H1 (cell line): ENCODE measurements at regions not wholly inside any gene's neighbourhood (a gene's known extent, or its start where the extent isn't known, plus 50 kb on each side); places are given as distances from the start of the nearest gene placed in this dataset.

Experiments
- CTCF ChIA-PET: fragments of 300-600 bp; sonication (Branson Sonifier 250); formaldehyde crosslinking; loops from one replicate; lab custom pipeline; 2021; ENCODE audit not compliant: partially characterized antibody; lab: Charles Lee
- POLR2A ChIA-PET: fragments of 300-600 bp; sonication (Branson Sonifier 250); formaldehyde crosslinking; loops from one replicate; lab custom pipeline; 2021; ENCODE audit warnings: inconsistent platforms; ENCODE audit not compliant: partially characterized antibody; lab: Charles Lee
- DNase-seq, 2 experiments: peaks; one replicate each; pipeline versions ENCODE4 v3.0.0 to v3.0.0-alpha.2; 2010 to 2022; ENCODE audit warnings: low spot score in 2 of 2, low read depth in 1 of 2, mixed read lengths in 1 of 2
- FAIRE-seq: peaks from 2 replicates; lab custom pipeline; 2011; peaks lifted over from hg19 to GRCh38; lab: Jason Lieb, UNC
- H2AFZ ChIP-seq: 2 replicates; pipeline ENCODE4 v1.8.1; 2012; ENCODE audit warnings: low read length, inconsistent platforms
- H2AK5ac ChIP-seq: 2 replicates; pipeline ENCODE4 v1.6.1; 2013; ENCODE audit warnings: low read depth, low read length
- H2BK120ac ChIP-seq: replicated peaks from 2 replicates; pipeline ENCODE3; 2013; ENCODE audit warnings: low read depth, low read length, inconsistent platforms
- H2BK12ac ChIP-seq: 2 replicates; pipeline ENCODE4 v1.6.1; 2013; ENCODE audit warnings: low read depth, low read length
- H2BK15ac ChIP-seq: 2 replicates; pipeline ENCODE4 v1.6.1; 2013; ENCODE audit warnings: low read length
- H2BK20ac ChIP-seq: 2 replicates; pipeline ENCODE4 v1.6.1; 2013; ENCODE audit warnings: low read length
- H2BK5ac ChIP-seq: 2 replicates; pipeline ENCODE4 v1.6.1; 2013; ENCODE audit warnings: low read depth, low read length
- H3K14ac ChIP-seq: 2 replicates; pipeline ENCODE4 v1.6.1; 2013; ENCODE audit warnings: inconsistent platforms; ENCODE audit not compliant: insufficient read length
- H3K18ac ChIP-seq: 2 replicates; pipeline ENCODE4 v1.6.1; 2013; ENCODE audit warnings: low read length; ENCODE audit errors: extremely low read depth
- H3K23ac ChIP-seq: 2 replicates; pipeline ENCODE4 v1.6.1; 2013; ENCODE audit warnings: inconsistent platforms; ENCODE audit not compliant: insufficient read length
- H3K23me2 ChIP-seq: 2 replicates; pipeline ENCODE4 v1.6.1; 2013; ENCODE audit warnings: low read depth, low read length
- H3K27ac ChIP-seq: 2 replicates; pipeline ENCODE4 v1.6.1; 2011; ENCODE audit warnings: low read depth, low read length, inconsistent platforms
- H3K27me3 ChIP-seq, 4 experiments: replicated peaks in 1 of 4; 1 replicate in 1 of 4; 2 replicates in 3 of 4; pipeline versions ENCODE4 v1.6.1 to v1.8.1; 2011 to 2013; ENCODE audit warnings: low read length in 3 of 4, mild to moderate bottlenecking in 3 of 4, inconsistent platforms in 2 of 4, mixed read lengths in 2 of 4, moderate library complexity in 1 of 4; ENCODE audit not compliant: control insufficient read depth in 3 of 4, insufficient read depth in 3 of 4; ENCODE audit errors: extremely low read depth in 1 of 4
- H3K36me3 ChIP-seq, 4 experiments: 2 replicates each; pipeline versions ENCODE4 v1.6.1 to v1.8.1; 2011 to 2013; ENCODE audit warnings: mild to moderate bottlenecking in 4 of 4, low read length in 3 of 4, moderate library complexity in 2 of 4, control low read depth in 1 of 4, inconsistent platforms in 1 of 4; ENCODE audit not compliant: insufficient read depth in 4 of 4, control insufficient read depth in 2 of 4
- H3K4ac ChIP-seq: replicated peaks from 2 replicates; pipeline ENCODE3; 2013; ENCODE audit warnings: low read length, low read depth, mixed read lengths, inconsistent platforms; ENCODE audit not compliant: insufficient read length
- H3K4me1 ChIP-seq, 4 experiments: replicated peaks in 1 of 4; 1 replicate in 1 of 4; 2 replicates in 3 of 4; pipeline versions ENCODE4 v1.6.1 to v1.8.1; 2011 to 2013; ENCODE audit warnings: low read length in 3 of 4, inconsistent platforms in 2 of 4, mixed read lengths in 1 of 4; ENCODE audit not compliant: insufficient read depth in 4 of 4, control insufficient read depth in 3 of 4
- H3K4me2 ChIP-seq, 2 experiments: 2 replicates each; pipeline versions ENCODE4 v1.6.1 to v1.8.1; 2011 to 2013; ENCODE audit warnings: low read depth in 2 of 2, low read length in 2 of 2, control low read depth in 1 of 2, inconsistent platforms in 1 of 2, mild to moderate bottlenecking in 1 of 2; ENCODE audit not compliant: insufficient read depth in 1 of 2
- H3K4me3 ChIP-seq, 4 experiments: fragments of 200-600, 300-600 bp in 1 of 4; sonication (generic), shearing (Covaris generic), sonication (Bioruptor Twin) in 1 of 4; 2 replicates each; pipeline versions ENCODE4 v1.5.1 to v1.8.1; 2011 to 2016; ENCODE audit warnings: low read length in 4 of 4, low read depth in 3 of 4, control low read depth in 2 of 4, inconsistent platforms in 2 of 4, mild to moderate bottlenecking in 2 of 4, mixed read lengths in 1 of 4, moderate library complexity in 1 of 4; ENCODE audit not compliant: insufficient read depth in 2 of 4; ENCODE audit errors: extremely low read depth in 1 of 4
- H3K56ac ChIP-seq: replicated peaks from 2 replicates; pipeline ENCODE3; 2013; ENCODE audit warnings: low read depth, mild to moderate bottlenecking, mixed read lengths, low read length, inconsistent platforms; ENCODE audit not compliant: insufficient read length
- H3K79me1 ChIP-seq: 2 replicates; pipeline ENCODE4 v1.6.1; 2013; ENCODE audit warnings: low read depth, low read length, control low read depth
- H3K79me2 ChIP-seq, 2 experiments: 2 replicates each; pipeline versions ENCODE4 v1.6.1 to v1.8.1; 2012 to 2013; ENCODE audit warnings: low read length in 2 of 2, mild to moderate bottlenecking in 2 of 2, inconsistent platforms in 1 of 2; ENCODE audit not compliant: insufficient read depth in 2 of 2, control insufficient read depth in 1 of 2
- H3K9ac ChIP-seq, 4 experiments: replicated peaks in 1 of 4; 1 replicate in 1 of 4; 2 replicates in 3 of 4; pipeline versions ENCODE4 v1.6.1 to v1.8.1; 2011 to 2013; ENCODE audit warnings: low read depth in 3 of 4, low read length in 3 of 4, control low read depth in 2 of 4, mild to moderate bottlenecking in 2 of 4, moderate library complexity in 2 of 4, inconsistent platforms in 1 of 4; ENCODE audit errors: extremely low read depth in 1 of 4
- H3K9me3 ChIP-seq, 2 experiments: 2 replicates each; pipeline versions ENCODE4 v1.6.1 to v1.8.1; 2012 to 2013; ENCODE audit warnings: mild to moderate bottlenecking in 2 of 2, moderate library complexity in 2 of 2, control low read depth in 1 of 2, inconsistent platforms in 1 of 2, low read depth in 1 of 2, low read length in 1 of 2, mixed read lengths in 1 of 2; ENCODE audit not compliant: insufficient read depth in 2 of 2
- H4K20me1 ChIP-seq, 2 experiments: replicated peaks in 1 of 2; 2 replicates each; pipeline versions ENCODE3 to v1.8.1; 2011 to 2013; ENCODE audit warnings: inconsistent platforms in 2 of 2, low read length in 2 of 2, mild to moderate bottlenecking in 1 of 2; ENCODE audit not compliant: insufficient read depth in 2 of 2, control insufficient read depth in 1 of 2
- H4K5ac ChIP-seq: 2 replicates; pipeline ENCODE4 v1.6.1; 2013; ENCODE audit warnings: low read length, low read depth, mixed read lengths, inconsistent platforms; ENCODE audit not compliant: insufficient read length
- H4K8ac ChIP-seq: 2 replicates; pipeline ENCODE4 v1.8.0; 2013; ENCODE audit warnings: mild to moderate bottlenecking, moderate library complexity, low read length, inconsistent platforms; ENCODE audit not compliant: insufficient read depth; ENCODE audit errors: extremely low read depth
- H4K91ac ChIP-seq: replicated peaks from 2 replicates; pipeline ENCODE3; 2013; ENCODE audit warnings: low read length, mixed read lengths, inconsistent platforms; ENCODE audit not compliant: insufficient read length
- GTF2F1 ChIP-seq: IDR thresholded peaks from 2 replicates; pipeline ENCODE4 v1.6.1; 2012; ENCODE audit warnings: low read depth, low read length, improper control_type of control experiment, borderline replicate concordance
- HDAC6 ChIP-seq: IDR thresholded peaks from one replicate; pipeline ENCODE4 v1.7.1; 2012; ENCODE audit warnings: low read depth, mild to moderate bottlenecking, inconsistent platforms, low read length, moderate library complexity
- MAFK ChIP-seq: IDR thresholded peaks from 2 replicates; pipeline ENCODE4 v1.6.1; 2012; ENCODE audit warnings: low read depth, mild to moderate bottlenecking, improper control_type of control experiment, low read length
- NRF1 ChIP-seq: IDR thresholded peaks from 2 replicates; pipeline ENCODE4 v1.6.1; 2011; ENCODE audit warnings: mild to moderate bottlenecking, low read depth, low read length, improper control_type of control experiment
- SIN3A ChIP-seq, 2 experiments: IDR thresholded peaks in 1 of 2; conservative IDR thresholded peaks in 1 of 2; 2 replicates each; pipeline ENCODE4 v1.6.1; 2011 to 2012; ENCODE audit warnings: low read length in 2 of 2, improper control_type of control experiment in 1 of 2, low read depth in 1 of 2, mild to moderate bottlenecking in 1 of 2
- TAF1 ChIP-seq: IDR thresholded peaks from 2 replicates; pipeline ENCODE4 v1.6.1; 2011; ENCODE audit warnings: mild to moderate bottlenecking, low read depth, low read length
- WGBS, 2 experiments: shearing (Covaris generic) in 1 of 2; methylation state at CpG; one replicate each; pipeline versions ENCODE4 v1.1.6 to v1.1.7; 2013 to 2015; ENCODE audit warnings: low lambda C conversion rate in 2 of 2, mixed read lengths in 2 of 2, inconsistent platforms in 1 of 2, low coverage in 1 of 2, missing lambda C conversion rate in 1 of 2; ENCODE audit not compliant: insufficient replicate concordance in 2 of 2, insufficient coverage in 1 of 2, insufficient read length in 1 of 2; ENCODE audit errors: extremely low coverage in 1 of 2, missing lambda C conversion rate in 1 of 2; 5-methylcytosine and 5-hydroxymethylcytosine counted together

- no peak overlapping the region for H4K5ac ChIP-seq
- no peak overlapping the region for H3K4me3 ChIP-seq
- peaks cover 0 to 3% (median 0%) of the 10 kb centered on the region in 4 experiments; a peak in 1 of 7 replicates for H3K4me1 ChIP-seq
- H2AFZ ChIP-seq = no peak overlapping the region
- no peak overlapping the region for H3K14ac ChIP-seq
- H3K4ac ChIP-seq = no peak overlapping the region
- H2BK5ac ChIP-seq = no peak overlapping the region
- no peak overlapping the region for H2BK15ac ChIP-seq
- H2AK5ac ChIP-seq = no peak overlapping the region
- H3K79me1 ChIP-seq = no peaks in the 10 kb centered on the region
- H2BK12ac ChIP-seq = no peak overlapping the region
- no peak for TF ChIP-seq TAF1
- no peak for TF ChIP-seq MAFK
- TF ChIP-seq NRF1 = no peak
- TF ChIP-seq SIN3A (conservative IDR thresholded peaks at IDR 0.05 in 1 of 2, IDR thresholded peaks at IDR 0.05 in 1 of 2; ENCODE audit: low read depth in 1 of 2, low read length in 2 of 2) = no peak
- no peak for TF ChIP-seq GTF2F1
- TF ChIP-seq HDAC6 = no peak
- H3K36me3 ChIP-seq = no peaks in the 10 kb centered on the region
- no peak for FAIRE-seq
- no peak overlapping the region for H3K56ac ChIP-seq
- POLR2A ChIA-PET = no interaction called here
- peaks cover 3 to 4% of the 10 kb centered on the region in 2 experiments; a peak in 1 of 4 replicates for H3K9me3 ChIP-seq
- H3K18ac ChIP-seq = no peak overlapping the region
- H2BK120ac ChIP-seq = no peak overlapping the region
- H2BK20ac ChIP-seq = no peak overlapping the region
- no peaks in the 10 kb centered on the region; a peak in 1 of 7 replicates for H3K27me3 ChIP-seq
- no peak overlapping the region for H3K23ac ChIP-seq
- CTCF ChIA-PET = interaction anchor here (1.5 to 6.4 kb wide), 5 partner anchors 8 to 149 kb away, joined by 6 to 55 read pairs (median 17); no protein-coding TSS in a partner anchor
- DNase-seq = no peak
- no peaks in the 10 kb centered on the region for H3K79me2 ChIP-seq
- no peak overlapping the region for H4K91ac ChIP-seq
- no peaks in the 10 kb centered on the region for H4K20me1 ChIP-seq
- H4K8ac ChIP-seq = no peak overlapping the region
- no peak overlapping the region for H3K9ac ChIP-seq
- H3K4me2 ChIP-seq = no peak overlapping the region
- 86% methylated on average over 3 of the region's 3 CpGs; no CpG with 5 or more reads in 1 of the 2 experiments for WGBS, 2 experiments
- no peak overlapping the region for H3K27ac ChIP-seq
- H3K23me2 ChIP-seq = 0 out of 2 replicates have a peak, but pooled peaks cover 2% of the 10 kb centered on the region
Observed at GRCh38 chr6:14058735-14059134, 58.8 kb upstream of the CD83 start.
